Endodermal cell (in vitro differentiated cells): ENCODE measurements at regions not wholly inside any gene's neighbourhood (a gene's known extent, or its start where the extent isn't known, plus 50 kb on each side); places are given as distances from the start of the nearest gene placed in this dataset.

ENCODE experiments used
- DNase-seq: peaks from one replicate; pipeline ENCODE4 v3.0.0-alpha.2; 2017
- H3K27ac ChIP-seq: 2 replicates; pipeline ENCODE4 v1.5.1; 2013; ENCODE audit warnings: mild to moderate bottlenecking, low read depth, low read length, moderate library complexity
- H3K27me3 ChIP-seq: 2 replicates; pipeline ENCODE4 v1.6.1; 2013; ENCODE audit warnings: mild to moderate bottlenecking, low read length, moderate library complexity; ENCODE audit not compliant: insufficient read depth, control insufficient read depth, poor library complexity, severe bottlenecking
- H3K36me3 ChIP-seq: 2 replicates; pipeline ENCODE4 v1.7.0; 2013; ENCODE audit warnings: mild to moderate bottlenecking, low read length, moderate library complexity; ENCODE audit not compliant: control insufficient read depth, insufficient read depth
- H3K4me1 ChIP-seq: one replicate; pipeline ENCODE4 v1.7.0; 2013; ENCODE audit warnings: low read length; ENCODE audit not compliant: control insufficient read depth, insufficient read depth
- H3K4me3 ChIP-seq: 2 replicates; pipeline ENCODE4 v1.5.1; 2013; ENCODE audit warnings: mild to moderate bottlenecking, low read length, moderate library complexity
- H3K9ac ChIP-seq: 2 replicates; pipeline ENCODE4 v1.6.1; 2013; ENCODE audit warnings: mild to moderate bottlenecking, low read length, moderate library complexity; ENCODE audit not compliant: poor library complexity, severe bottlenecking; ENCODE audit errors: extremely low read depth
- H3K9me3 ChIP-seq: 2 replicates; pipeline ENCODE4 v1.6.1; 2013; ENCODE audit warnings: mild to moderate bottlenecking, low read length, moderate library complexity; ENCODE audit not compliant: control insufficient read depth
- H3K27ac Mint-ChIP-seq: 2 replicates; pipeline ENCODE4 v1.8.0; 2020; ENCODE audit warnings: mixed read lengths
- H3K27me3 Mint-ChIP-seq: 2 replicates; pipeline ENCODE4 v1.8.0; 2021; ENCODE audit warnings: mild to moderate bottlenecking, mixed read lengths; ENCODE audit not compliant: insufficient read depth
- H3K36me3 Mint-ChIP-seq: 2 replicates; pipeline ENCODE4 v1.8.0; 2020; ENCODE audit warnings: low read depth, mixed read lengths
- H3K4me1 Mint-ChIP-seq: 2 replicates; pipeline ENCODE4 v1.8.0; 2020; ENCODE audit warnings: mixed read lengths
- H3K4me3 Mint-ChIP-seq: 2 replicates; pipeline ENCODE4 v1.8.0; 2020; ENCODE audit warnings: mild to moderate bottlenecking, moderate library complexity, mixed read lengths
- H3K9me3 Mint-ChIP-seq: 2 replicates; pipeline ENCODE4 v1.8.0; 2020; ENCODE audit warnings: mild to moderate bottlenecking, mixed read lengths
- WGBS, 2 experiments: methylation state at CpG; one replicate each; pipeline versions ENCODE4 v1.1.5 to v1.1.7; 2013; ENCODE audit warnings: missing lambda C conversion rate in 2 of 2, mixed read lengths in 1 of 2; ENCODE audit not compliant: insufficient coverage in 1 of 2, insufficient read length in 1 of 2; 5-methylcytosine and 5-hydroxymethylcytosine counted together
- TF ChIP-seq, protein P1 (sequence below): fragments of 200-600 bp; sonication (generic); conservative IDR thresholded peaks from 2 replicates; pipeline ENCODE4 v1.5.0; 2021; ENCODE audit warnings: antibody characterized with exemption, mild to moderate bottlenecking

DNA sequence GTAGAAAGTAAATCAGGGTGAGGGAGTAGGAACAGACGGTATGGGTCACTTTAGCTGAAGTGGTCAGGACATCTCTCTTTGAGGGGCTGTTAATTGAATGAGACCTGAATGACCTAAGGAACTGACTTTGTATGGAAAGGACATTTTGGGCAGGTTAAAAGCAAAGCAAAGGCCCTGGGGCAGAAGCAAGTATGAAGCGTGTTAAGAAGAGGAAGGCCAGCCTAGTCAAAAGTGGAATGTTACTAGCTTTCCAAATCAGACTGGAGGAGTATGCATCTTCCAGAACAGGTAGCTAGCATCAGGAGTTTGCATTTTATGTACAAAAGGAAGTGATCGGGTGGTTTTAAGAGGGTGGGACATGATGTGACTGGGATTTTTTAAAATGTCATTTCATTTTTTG is 70.9 kb upstream of the PCGF5 start:
- Histone ChIP-seq H3K9ac (no peak overlapping the region), H3K4me3 (no peak overlapping the region), H3K36me3 (no peaks in the 10 kb centered on the region), H3K4me1 (peaks cover 4% of the 10 kb centered on the region), H3K9me3 (no peaks in the 10 kb centered on the region), H3K27ac (no peak overlapping the region), H3K27me3 (peaks cover 6% of the 10 kb centered on the region)
- Mint-ChIP-seq H3K27me3 (peaks cover 32% of the 10 kb centered on the region), H3K36me3 (no peaks in the 10 kb centered on the region), H3K27ac (no peak overlapping the region), H3K4me1 (peaks cover 14% of the 10 kb centered on the region), H3K9me3 (no peaks in the 10 kb centered on the region), H3K4me3 (no peak overlapping the region)
- WGBS, 2 experiments: 91 to 94% methylated on average over 3 of the region's 3 CpGs
- DNase-seq: no peak
- TF ChIP-seq, protein P1, sequence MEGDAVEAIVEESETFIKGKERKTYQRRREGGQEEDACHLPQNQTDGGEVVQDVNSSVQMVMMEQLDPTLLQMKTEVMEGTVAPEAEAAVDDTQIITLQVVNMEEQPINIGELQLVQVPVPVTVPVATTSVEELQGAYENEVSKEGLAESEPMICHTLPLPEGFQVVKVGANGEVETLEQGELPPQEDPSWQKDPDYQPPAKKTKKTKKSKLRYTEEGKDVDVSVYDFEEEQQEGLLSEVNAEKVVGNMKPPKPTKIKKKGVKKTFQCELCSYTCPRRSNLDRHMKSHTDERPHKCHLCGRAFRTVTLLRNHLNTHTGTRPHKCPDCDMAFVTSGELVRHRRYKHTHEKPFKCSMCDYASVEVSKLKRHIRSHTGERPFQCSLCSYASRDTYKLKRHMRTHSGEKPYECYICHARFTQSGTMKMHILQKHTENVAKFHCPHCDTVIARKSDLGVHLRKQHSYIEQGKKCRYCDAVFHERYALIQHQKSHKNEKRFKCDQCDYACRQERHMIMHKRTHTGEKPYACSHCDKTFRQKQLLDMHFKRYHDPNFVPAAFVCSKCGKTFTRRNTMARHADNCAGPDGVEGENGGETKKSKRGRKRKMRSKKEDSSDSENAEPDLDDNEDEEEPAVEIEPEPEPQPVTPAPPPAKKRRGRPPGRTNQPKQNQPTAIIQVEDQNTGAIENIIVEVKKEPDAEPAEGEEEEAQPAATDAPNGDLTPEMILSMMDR: no peak

- Histone ChIP-seq H3K9ac (no peak overlapping the region), H3K4me1 (peaks cover 4% of the 10 kb centered on the region), H3K4me3 (no peak overlapping the region), H3K27me3 (peaks cover 11% of the 10 kb centered on the region), H3K9me3 (no peaks in the 10 kb centered on the region), H3K36me3 (no peaks in the 10 kb centered on the region), H3K27ac (no peak overlapping the region)
- Mint-ChIP-seq H3K4me3 (no peak overlapping the region), H3K27ac (no peak overlapping the region), H3K4me1 (peaks cover 14% of the 10 kb centered on the region), H3K27me3 (peaks cover 35% of the 10 kb centered on the region), H3K9me3 (no peaks in the 10 kb centered on the region), H3K36me3 (no peaks in the 10 kb centered on the region)
- TF ChIP-seq, protein P1: no peak
- WGBS, 2 experiments: 91% methylated on average over 2 of the region's 3 CpGs; no CpG with 5 or more reads in 1 of the 2 experiments
- no peak for DNase-seq
Observed at GRCh38 chr10:91150631-91151030, 69.8 kb upstream of the PCGF5 start.

DNA sequence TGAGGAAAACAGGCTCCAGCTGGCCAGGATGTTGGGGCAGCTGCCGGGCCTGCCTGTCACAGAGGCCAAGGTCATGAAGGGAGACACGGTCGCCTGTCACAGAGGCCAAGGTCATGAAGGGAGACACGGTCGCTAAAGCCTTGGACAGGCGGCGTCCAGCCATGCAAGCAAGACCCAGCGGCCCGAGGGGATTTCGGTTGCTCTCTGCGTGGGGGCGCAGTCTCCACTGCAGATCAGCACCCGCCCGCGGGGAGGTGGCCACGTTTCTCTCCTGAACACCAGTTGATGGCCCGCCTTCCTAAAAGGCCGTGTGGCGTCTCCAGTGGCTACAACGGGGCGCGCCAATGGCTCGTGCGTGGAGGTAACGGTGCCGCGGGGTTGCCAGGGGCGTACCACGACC is 67.0 kb upstream of the PCGF5 start:
- H3K4me3 ChIP-seq: no peak overlapping the region
- H3K4me3 Mint-ChIP-seq: no peak overlapping the region
- H3K36me3 ChIP-seq: no peaks in the 10 kb centered on the region
- H3K27me3 ChIP-seq: peaks cover 22% of the 10 kb centered on the region
- peaks cover 6% of the 10 kb centered on the region for H3K4me1 ChIP-seq
- peaks cover 41% of the 10 kb centered on the region for H3K27me3 Mint-ChIP-seq
- WGBS, 2 experiments: 95 to 100% methylated on average over 6 to 29 of the region's 29 CpGs
- no peak overlapping the region for H3K27ac ChIP-seq
- H3K36me3 Mint-ChIP-seq: no peaks in the 10 kb centered on the region
- no peak overlapping the region for H3K9ac ChIP-seq
- TF ChIP-seq, protein P1: no peak
- no peaks in the 10 kb centered on the region for H3K9me3 Mint-ChIP-seq
- H3K4me1 Mint-ChIP-seq: peaks cover 22% of the 10 kb centered on the region
- no peak for DNase-seq
- no peaks in the 10 kb centered on the region for H3K9me3 ChIP-seq
- no peak overlapping the region for H3K27ac Mint-ChIP-seq
